B cell (primary cell): ENCODE measurements at regions not wholly inside any gene's neighbourhood (a gene's known extent, or its start where the extent isn't known, plus 50 kb on each side); places are given as distances from the start of the nearest gene placed in this dataset.

Experiments used
- CTCF ChIP-seq: fragments of 200-600 bp; IDR thresholded peaks from one replicate; pipeline ENCODE4 v1.8.0; 2022; ENCODE audit warnings: antibody characterized with exemption, mild to moderate bottlenecking
- EZH2 ChIP-seq: IDR thresholded peaks from 2 replicates; pipeline ENCODE4 v1.6.1; 2012; ENCODE audit warnings: borderline replicate concordance, low read depth, mild to moderate bottlenecking, moderate library complexity, low read length; ENCODE audit not compliant: insufficient read depth, poor library complexity, severe bottlenecking

- no peak for TF ChIP-seq CTCF
- TF ChIP-seq EZH2, result no peak
Measured at GRCh38 chr7:7114575-7115291, 67.6 kb upstream of the C1GALT1 start.
